Activated T-cell treated with anti-CD3 and anti-CD28 coated beads, Interleukin-2, amount 50 U/mL, for 24 hours (primary cell): ENCODE measurements at regions not wholly inside any gene's neighbourhood (a gene's known extent, or its start where the extent isn't known, plus 50 kb on each side); places are given as distances from the start of the nearest gene placed in this dataset.

Experiments used
- DNase-seq: peaks from one replicate; pipeline ENCODE4 v3.0.0-alpha.2; 2020
- H3K27ac Mint-ChIP-seq: 2 replicates; pipeline ENCODE4 v1.8.0; 2020; ENCODE audit warnings: mild to moderate bottlenecking, mixed read lengths
- H3K27me3 Mint-ChIP-seq: 2 replicates; pipeline ENCODE4 v1.8.0; 2020; ENCODE audit warnings: mixed read lengths
- H3K36me3 Mint-ChIP-seq: 2 replicates; pipeline ENCODE4 v1.8.0; 2020; ENCODE audit warnings: low read depth, mixed read lengths
- H3K4me1 Mint-ChIP-seq: 2 replicates; pipeline ENCODE4 v1.8.0; 2020; ENCODE audit warnings: low read depth, mixed read lengths
- H3K4me3 Mint-ChIP-seq: 2 replicates; pipeline ENCODE4 v1.8.0; 2020; ENCODE audit warnings: mild to moderate bottlenecking, moderate library complexity, mixed read lengths
- H3K9me3 Mint-ChIP-seq: 2 replicates; pipeline ENCODE4 v1.8.0; 2020; ENCODE audit warnings: mixed read lengths

- Mint-ChIP-seq H3K27ac (no peak overlapping the region), H3K36me3 (no peaks in the 10 kb centered on the region), H3K4me1 (no peaks in the 10 kb centered on the region), H3K9me3 (peaks cover 13% of the 10 kb centered on the region), H3K4me3 (no peak overlapping the region), H3K27me3 (peaks cover 8% of the 10 kb centered on the region)
- DNase-seq, result no peak
Measured at GRCh38 chr14:104502060-104502459, 77.5 kb upstream of the C14orf180 start.

- no peak for DNase-seq
- H3K4me3 Mint-ChIP-seq, result no peak overlapping the region
- H3K36me3 Mint-ChIP-seq, result no peaks in the 10 kb centered on the region
- H3K9me3 Mint-ChIP-seq, result peaks cover 13% of the 10 kb centered on the region
- H3K27ac Mint-ChIP-seq, result no peak overlapping the region
- peaks cover 16% of the 10 kb centered on the region for H3K27me3 Mint-ChIP-seq
- H3K4me1 Mint-ChIP-seq, result no peaks in the 10 kb centered on the region
Measured at GRCh38 chr14:104503691-104504090, 75.9 kb upstream of the C14orf180 start.

DNA sequence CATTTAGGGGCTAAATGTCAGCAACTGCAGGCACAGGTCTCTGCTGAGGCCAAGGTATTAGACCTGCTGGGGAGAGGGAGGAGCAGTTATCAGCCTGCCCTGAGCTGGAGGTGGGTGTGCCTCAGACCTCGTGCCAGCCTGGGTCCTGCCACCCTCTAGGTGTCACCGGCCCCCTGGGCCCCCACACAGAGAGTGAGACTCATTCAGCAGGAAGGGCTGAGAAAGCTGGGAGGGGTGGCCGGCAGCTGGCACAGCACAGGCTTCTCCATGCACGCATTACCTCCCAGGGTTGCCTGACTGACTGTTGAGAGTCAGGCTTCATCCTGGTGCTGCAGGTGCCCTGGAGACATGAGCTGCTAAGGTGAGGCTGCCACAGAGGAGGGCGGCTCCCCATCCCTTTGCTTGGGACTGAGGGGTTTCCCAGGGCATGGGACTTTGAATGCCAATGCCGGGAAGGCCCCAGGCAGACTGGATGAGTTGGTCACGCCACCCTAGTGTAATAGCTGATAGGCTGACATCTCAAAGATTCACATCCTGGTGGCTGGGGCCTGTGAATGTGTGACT lies 75.3 kb upstream of the C14orf180 start:
- Mint-ChIP-seq H3K9me3 (peaks cover 13% of the 10 kb centered on the region), H3K27me3 (peaks cover 11% of the 10 kb centered on the region), H3K4me1 (no peaks in the 10 kb centered on the region), H3K27ac (no peak overlapping the region), H3K36me3 (no peaks in the 10 kb centered on the region), H3K4me3 (no peak overlapping the region)
- DNase-seq, result no peak

- peaks cover 13% of the 10 kb centered on the region for H3K9me3 Mint-ChIP-seq
- H3K4me3 Mint-ChIP-seq, result no peak overlapping the region
- no peak for DNase-seq
- H3K4me1 Mint-ChIP-seq, result no peaks in the 10 kb centered on the region
- H3K36me3 Mint-ChIP-seq, result no peaks in the 10 kb centered on the region
- H3K27ac Mint-ChIP-seq, result no peak overlapping the region
- peaks cover 11% of the 10 kb centered on the region for H3K27me3 Mint-ChIP-seq
Measured at GRCh38 chr14:104505085-104506074, 74.2 kb upstream of the C14orf180 start.

DNA sequence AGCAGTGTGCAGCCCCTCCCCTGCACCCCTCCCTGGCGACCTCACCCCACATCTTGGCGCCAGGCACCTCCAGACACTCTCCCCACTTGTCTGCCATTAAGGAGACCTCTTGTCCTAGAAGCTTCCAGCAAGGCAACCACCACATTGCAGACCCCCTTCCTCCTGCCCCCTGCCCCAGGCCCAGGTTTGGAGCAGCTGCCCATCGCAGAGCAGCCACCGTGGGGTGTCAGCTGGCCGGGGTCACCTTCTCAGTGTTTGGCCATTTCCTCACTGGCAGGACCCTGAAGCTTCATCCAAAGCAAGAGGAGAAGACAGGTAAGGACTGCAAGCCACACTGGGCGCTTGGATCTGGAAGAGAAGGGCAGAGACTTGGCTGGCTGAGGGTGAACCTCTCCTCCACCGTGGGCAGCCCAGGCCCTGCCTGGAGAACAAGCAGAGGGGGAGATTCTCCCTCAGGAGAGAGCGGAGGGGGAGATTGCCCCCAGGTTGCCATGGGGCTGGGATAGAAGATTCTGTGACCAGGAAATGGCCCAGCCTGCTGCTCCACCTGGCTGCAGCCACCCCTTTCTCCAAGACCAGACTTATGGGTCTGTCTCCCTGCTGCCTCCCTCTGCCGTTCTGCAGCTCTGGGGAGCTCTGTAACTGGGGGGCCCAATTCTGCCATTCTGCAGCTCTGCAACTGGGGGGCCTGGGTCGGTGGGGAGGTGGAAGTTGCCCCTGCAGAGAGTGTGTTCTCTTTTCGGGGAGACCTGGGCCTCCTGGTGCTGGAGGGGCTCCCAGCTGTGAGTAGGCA lies 72.9 kb upstream of the C14orf180 start:
- no peak for DNase-seq

DNA sequence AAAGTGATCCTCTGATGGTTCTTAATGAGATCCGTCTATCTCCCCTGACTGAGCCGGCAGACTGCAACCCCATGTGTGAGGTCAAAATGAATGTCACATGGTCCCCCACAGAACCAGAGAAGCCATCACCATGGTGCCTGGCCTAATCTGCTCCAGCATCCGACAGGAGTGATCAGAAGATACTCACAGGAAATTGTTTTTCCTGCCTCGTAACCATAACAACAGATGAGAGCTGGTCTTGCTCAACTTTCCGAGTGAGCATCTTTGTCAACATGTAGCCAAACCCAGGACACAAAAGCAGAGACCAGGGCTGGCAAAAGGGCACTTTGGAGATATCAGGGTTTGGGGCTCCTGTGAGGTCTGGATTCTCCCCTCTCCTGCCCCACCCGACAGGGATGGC lies 72.1 kb upstream of the C14orf180 start:
- Mint-ChIP-seq H3K9me3 (peaks cover 7% of the 10 kb centered on the region), H3K4me3 (no peak overlapping the region), H3K27ac (no peak overlapping the region), H3K27me3 (peaks cover 14% of the 10 kb centered on the region), H3K36me3 (no peaks in the 10 kb centered on the region), H3K4me1 (no peaks in the 10 kb centered on the region)
- DNase-seq, result no peak

More for the DNA sequence above, 72.9 kb upstream of the C14orf180 start:
- Mint-ChIP-seq H3K36me3 (no peaks in the 10 kb centered on the region), H3K27me3 (peaks cover 14% of the 10 kb centered on the region), H3K4me3 (no peak overlapping the region), H3K9me3 (peaks cover 13% of the 10 kb centered on the region), H3K4me1 (no peaks in the 10 kb centered on the region), H3K27ac (no peak overlapping the region)

DNA sequence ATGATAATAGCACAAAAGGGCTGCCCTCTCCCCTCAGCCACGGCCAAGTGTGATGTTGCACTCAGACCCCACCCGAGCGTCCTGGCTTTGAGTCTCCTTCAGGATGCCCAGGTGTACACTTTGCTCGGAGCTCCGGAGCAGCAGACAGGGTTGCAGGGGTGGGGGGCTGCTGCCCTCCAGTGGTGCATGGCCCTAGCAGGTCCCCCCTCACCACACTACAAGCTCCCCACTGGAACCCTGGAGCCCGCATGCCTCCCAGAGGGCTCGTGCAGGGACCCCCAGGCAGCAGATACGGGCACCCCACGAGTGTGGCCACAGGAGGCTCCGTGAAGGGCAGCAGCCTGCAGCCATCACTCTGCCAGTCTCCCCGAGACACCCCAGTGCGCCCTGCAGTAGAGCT lies 69.9 kb upstream of the C14orf180 start:
- Mint-ChIP-seq H3K4me3 (no peak overlapping the region), H3K36me3 (no peaks in the 10 kb centered on the region), H3K27me3 (peaks cover 14% of the 10 kb centered on the region), H3K9me3 (no peaks in the 10 kb centered on the region), H3K27ac (no peak overlapping the region), H3K4me1 (no peaks in the 10 kb centered on the region)
- no peak for DNase-seq

DNA sequence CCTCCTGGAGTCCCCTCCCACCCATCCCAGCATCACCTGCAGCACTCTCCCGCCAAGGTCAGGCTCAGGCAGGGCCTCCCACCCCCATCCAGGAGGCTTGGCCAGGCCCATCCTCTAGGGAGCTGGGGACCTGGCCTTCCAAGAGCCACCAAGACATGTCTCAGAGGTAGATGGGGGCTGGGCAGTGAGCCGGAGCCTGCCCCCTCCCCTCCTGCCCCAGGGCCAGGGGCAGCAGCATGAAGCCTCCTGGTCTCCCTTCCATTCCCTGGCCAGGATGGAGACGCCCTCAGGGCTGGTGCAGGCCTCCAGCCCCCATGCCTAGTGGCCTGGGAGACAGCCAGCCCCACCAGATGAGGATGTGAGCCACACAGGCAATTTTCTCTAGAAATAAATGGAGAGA lies 69.3 kb upstream of the C14orf180 start:
- Mint-ChIP-seq H3K9me3 (no peaks in the 10 kb centered on the region), H3K27me3 (peaks cover 14% of the 10 kb centered on the region), H3K36me3 (no peaks in the 10 kb centered on the region), H3K4me1 (no peaks in the 10 kb centered on the region), H3K4me3 (no peak overlapping the region), H3K27ac (no peak overlapping the region)
- DNase-seq, result no peak

- no peak for DNase-seq
- no peaks in the 10 kb centered on the region for H3K9me3 Mint-ChIP-seq
- no peak overlapping the region for H3K27ac Mint-ChIP-seq
Measured at GRCh38 chr14:104510794-104511611, 68.6 kb upstream of the C14orf180 start.

GRCh38 chr14:104512061-104512460 lies 67.5 kb upstream of the C14orf180 start:
- Mint-ChIP-seq H3K36me3 (no peaks in the 10 kb centered on the region), H3K27me3 (peaks cover 14% of the 10 kb centered on the region), H3K27ac (no peak overlapping the region), H3K4me3 (no peak overlapping the region), H3K9me3 (peaks cover 4% of the 10 kb centered on the region), H3K4me1 (no peaks in the 10 kb centered on the region)
- no peak for DNase-seq

More at GRCh38 chr14:104510794-104511611, 68.6 kb upstream of the C14orf180 start:
- H3K27me3 Mint-ChIP-seq, result peaks cover 11% of the 10 kb centered on the region
- H3K4me1 Mint-ChIP-seq, result no peaks in the 10 kb centered on the region
- H3K36me3 Mint-ChIP-seq, result no peaks in the 10 kb centered on the region
- H3K4me3 Mint-ChIP-seq, result no peak overlapping the region

- Mint-ChIP-seq H3K9me3 (peaks cover 4% of the 10 kb centered on the region), H3K36me3 (no peaks in the 10 kb centered on the region), H3K4me3 (no peak overlapping the region), H3K27me3 (peaks cover 8% of the 10 kb centered on the region), H3K4me1 (no peaks in the 10 kb centered on the region), H3K27ac (no peak overlapping the region)
- DNase-seq, result no peak
Measured at GRCh38 chr14:104512771-104513640, 66.6 kb upstream of the C14orf180 start.

DNA sequence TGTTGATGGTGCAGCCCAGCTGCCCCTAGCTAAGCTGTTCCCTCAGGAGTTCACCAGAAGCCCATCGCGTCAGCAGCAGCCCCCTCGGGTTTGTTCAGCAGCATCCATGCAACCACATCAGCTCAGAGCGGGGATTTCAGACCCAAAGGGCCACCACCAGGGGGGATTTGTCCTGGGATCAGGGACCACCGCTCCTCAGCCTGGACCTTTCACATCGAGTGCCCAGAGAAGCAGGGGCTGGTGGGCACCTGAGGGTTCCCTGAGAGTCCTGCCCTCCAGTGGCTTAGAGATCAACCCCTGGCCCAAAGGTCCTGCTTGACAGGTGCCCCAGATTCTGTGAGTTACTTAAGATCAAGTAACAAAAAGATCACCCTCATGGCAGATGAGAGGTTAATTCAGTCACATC lies 65.9 kb upstream of the C14orf180 start:
- H3K9me3 Mint-ChIP-seq, result peaks cover 4% of the 10 kb centered on the region
- no peak for DNase-seq
- no peak overlapping the region for H3K4me3 Mint-ChIP-seq
- peaks cover 6% of the 10 kb centered on the region for H3K27me3 Mint-ChIP-seq
- no peak overlapping the region for H3K27ac Mint-ChIP-seq
- H3K4me1 Mint-ChIP-seq, result no peaks in the 10 kb centered on the region
- H3K36me3 Mint-ChIP-seq, result no peaks in the 10 kb centered on the region

DNA sequence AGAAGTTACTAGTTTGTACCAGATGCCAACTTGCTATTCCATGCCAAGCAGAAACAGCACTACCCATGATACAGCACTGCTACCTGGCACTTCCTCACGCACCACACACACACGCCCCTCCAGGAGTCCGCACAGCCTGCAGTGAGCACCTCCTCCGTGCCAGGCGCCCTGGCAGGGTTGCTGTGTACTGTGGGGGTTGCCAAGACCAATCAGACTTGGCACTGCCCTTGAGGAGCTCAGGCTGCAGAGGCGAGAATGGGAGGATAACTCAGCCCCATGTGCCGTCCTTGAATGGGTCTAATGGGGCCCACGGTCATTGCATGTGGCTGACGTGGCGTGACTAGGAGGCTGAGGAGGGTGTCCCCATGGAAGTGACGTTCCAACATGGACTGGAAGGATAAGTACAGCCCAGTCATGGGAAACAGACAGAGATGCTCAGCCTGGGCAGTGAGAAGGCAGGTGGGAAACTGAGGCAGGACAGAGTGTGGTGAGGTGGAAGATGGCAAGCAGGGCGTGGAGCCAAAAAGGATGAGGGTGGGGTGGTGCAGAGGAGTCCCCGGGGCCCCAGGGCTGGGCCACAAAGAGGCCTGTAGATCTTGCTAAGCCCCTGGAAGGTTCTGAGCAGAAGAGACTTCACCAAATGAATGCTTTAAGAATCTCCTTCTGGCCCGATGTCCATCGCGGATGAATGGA lies 65.3 kb upstream of the C14orf180 start:
- no peak for DNase-seq
- Mint-ChIP-seq H3K9me3 (peaks cover 4% of the 10 kb centered on the region), H3K36me3 (no peaks in the 10 kb centered on the region), H3K27me3 (peaks cover 6% of the 10 kb centered on the region), H3K27ac (no peak overlapping the region), H3K4me1 (no peaks in the 10 kb centered on the region), H3K4me3 (no peak overlapping the region)
